Upper lobe of right lung (tissue), 1 donor: ENCODE measurements at regions not wholly inside any gene's neighbourhood (a gene's known extent, or its start where the extent isn't known, plus 50 kb on each side); places are given as distances from the start of the nearest gene placed in this dataset.

Experiments
- ATAC-seq: fragments of 200-7000 bp; cut with Tn5 transposase; one replicate; pipeline ENCODE4 v1.9.1; 2020; ENCODE audit warnings: mild to moderate bottlenecking, moderate library complexity
- DNase-seq: peaks from one replicate; pipeline ENCODE4 v3.0.0-alpha.2; 2020
- H3K27ac ChIP-seq: fragments of 200-600 bp; one replicate; pipeline ENCODE4 v1.8.0; 2022
- H3K27me3 ChIP-seq: fragments of 200-600 bp; one replicate; pipeline ENCODE4 v1.8.0; 2022; ENCODE audit warnings: mild to moderate bottlenecking
- H3K36me3 ChIP-seq: fragments of 200-600 bp; one replicate; pipeline ENCODE4 v1.8.0; 2022
- H3K4me1 ChIP-seq: fragments of 200-600 bp; one replicate; pipeline ENCODE4 v1.8.0; 2022
- H3K4me3 ChIP-seq: fragments of 200-600 bp; one replicate; pipeline ENCODE4 v1.8.0; 2022; ENCODE audit warnings: mild to moderate bottlenecking
- H3K9me3 ChIP-seq: fragments of 200-600 bp; one replicate; pipeline ENCODE4 v1.8.0; 2022
- CTCF ChIP-seq: fragments of 200-600 bp; IDR thresholded peaks from one replicate; pipeline ENCODE4 v1.8.0; 2022; ENCODE audit warnings: antibody characterized with exemption
- intact Hi-C: fragments of 100-400 bp; cut with DNase I; formaldehyde crosslinking; loops from one replicate; pipeline ENCODE4 v1.11.0; 2022
- donor health status: DM: no; HTN: yes; CAD: no; lungs with severe emphysema.

- no peaks in the 10 kb centered on the region for H3K4me1 ChIP-seq
- no peak for DNase-seq
- H3K36me3 ChIP-seq: no peaks in the 10 kb centered on the region
- H3K27ac ChIP-seq: no peak overlapping the region
- no peaks in the 10 kb centered on the region for H3K9me3 ChIP-seq
- H3K4me3 ChIP-seq: no peak overlapping the region
- ATAC-seq: no peak
- no peak for TF ChIP-seq CTCF
- no peaks in the 10 kb centered on the region for H3K27me3 ChIP-seq
- intact Hi-C loops: no loop called here
Observed at GRCh38 chr10:57535306-57535705, 732.4 kb downstream of the IPMK start.

GRCh38 chr10:57513637-57514036 lies 754.1 kb downstream of the IPMK start:
- DNase-seq: no peak
- TF ChIP-seq CTCF: no peak
- intact Hi-C loops: no loop called here
- ATAC-seq: no peak
- no peak overlapping the region for H3K4me3 ChIP-seq
- no peak overlapping the region for H3K27ac ChIP-seq
- no peaks in the 10 kb centered on the region for H3K9me3 ChIP-seq
- H3K4me1 ChIP-seq: no peaks in the 10 kb centered on the region
- H3K36me3 ChIP-seq: no peaks in the 10 kb centered on the region
- H3K27me3 ChIP-seq: no peaks in the 10 kb centered on the region

- Histone ChIP-seq H3K27ac (no peak overlapping the region), H3K9me3 (no peaks in the 10 kb centered on the region), H3K4me3 (no peak overlapping the region), H3K27me3 (no peaks in the 10 kb centered on the region), H3K36me3 (no peaks in the 10 kb centered on the region), H3K4me1 (no peaks in the 10 kb centered on the region)
- intact Hi-C loops: no loop called here
- TF ChIP-seq CTCF: no peak
- DNase-seq (no peak), ATAC-seq (peak; percentile 45)
Observed at GRCh38 chr10:57507788-57508187, 759.9 kb downstream of the IPMK start.

GRCh38 chr10:57506414-57507094 lies 761.1 kb downstream of the IPMK start:
- H3K27me3 ChIP-seq: no peaks in the 10 kb centered on the region
- no peaks in the 10 kb centered on the region for H3K36me3 ChIP-seq
- H3K4me1 ChIP-seq: no peaks in the 10 kb centered on the region
- TF ChIP-seq CTCF: no peak
- H3K4me3 ChIP-seq: no peak overlapping the region
- DNase-seq (no peak), ATAC-seq (peak; percentile 36)
- intact Hi-C loops: no loop called here
- H3K9me3 ChIP-seq: no peaks in the 10 kb centered on the region
- H3K27ac ChIP-seq: no peak overlapping the region

GRCh38 chr10:57494486-57494885 lies 773.2 kb downstream of the IPMK start:
- TF ChIP-seq CTCF: no peak
- H3K4me3 ChIP-seq: no peak overlapping the region
- no peak overlapping the region for H3K27ac ChIP-seq
- intact Hi-C loops: no loop called here
- H3K27me3 ChIP-seq: no peaks in the 10 kb centered on the region
- no peaks in the 10 kb centered on the region for H3K36me3 ChIP-seq
- no peak for DNase-seq
- no peak for ATAC-seq
- H3K9me3 ChIP-seq: no peaks in the 10 kb centered on the region
- no peaks in the 10 kb centered on the region for H3K4me1 ChIP-seq

GRCh38 chr10:57482259-57482658 lies 785.4 kb downstream of the IPMK start:
- Histone ChIP-seq H3K4me3 (no peak overlapping the region), H3K4me1 (no peaks in the 10 kb centered on the region), H3K36me3 (no peaks in the 10 kb centered on the region), H3K27me3 (no peaks in the 10 kb centered on the region), H3K9me3 (no peaks in the 10 kb centered on the region), H3K27ac (no peak overlapping the region)
- ATAC-seq (no peak), DNase-seq (no peak)
- intact Hi-C loops: no loop called here
- no peak for TF ChIP-seq CTCF
